IMR-90 (cell line): ENCODE measurements at regions not wholly inside any gene's neighbourhood (a gene's known extent, or its start where the extent isn't known, plus 50 kb on each side); places are given as distances from the start of the nearest gene placed in this dataset.

Source experiments
- ATAC-seq: fragments of 200-7000 bp; cut with Tn5 transposase; 2 replicates; pipeline ENCODE4 v1.9.1; 2020; ENCODE audit warnings: low read depth, mild to moderate bottlenecking, moderate library complexity
- BruUV-seq: library from RNA; stranded (reverse); fragments of 400-500 nt; replicated peaks from 2 replicates; lab custom pipeline; 2021; lab: Mats Ljungman, UMichigan
- CTCF ChIA-PET: fragments of 300-600 bp; formaldehyde crosslinking; extraction: SDS; loops from one replicate; lab custom pipeline; 2021; ENCODE audit warnings: antibody characterized with exemption; lab: Yijun Ruan, JAX
- POLR2A ChIA-PET: fragments of 300-600 bp; sonication (Branson Sonifier 250); formaldehyde crosslinking; loops from one replicate; lab custom pipeline; 2022; ENCODE audit warnings: antibody characterized with exemption; ENCODE audit not compliant: unreplicated experiment; lab: Charles Lee
- DNase-seq: peaks from one replicate; pipeline ENCODE4 v3.0.0; 2013
- H2AFZ ChIP-seq: replicated peaks from 2 replicates; pipeline ENCODE3; 2013; ENCODE audit warnings: low read length, mild to moderate bottlenecking; ENCODE audit not compliant: poor library complexity
- H2AK5ac ChIP-seq: 2 replicates; pipeline ENCODE4 v1.6.1; 2013; ENCODE audit warnings: low read depth, low read length, inconsistent platforms
- H2AK9ac ChIP-seq: replicated peaks from 2 replicates; pipeline ENCODE3; 2013; ENCODE audit warnings: mild to moderate bottlenecking, low read depth, low read length, moderate library complexity; ENCODE audit not compliant: poor library complexity
- H2BK120ac ChIP-seq: 2 replicates; pipeline ENCODE4 v1.6.1; 2013; ENCODE audit warnings: low read depth, low read length, inconsistent platforms
- H2BK15ac ChIP-seq: 3 replicates; pipeline ENCODE4 v1.6.1; 2013; ENCODE audit warnings: low read depth, low read length, inconsistent platforms
- H2BK20ac ChIP-seq: 2 replicates; pipeline ENCODE4 v1.6.1; 2013; ENCODE audit warnings: low read depth, mild to moderate bottlenecking, inconsistent platforms, low read length, moderate library complexity
- H2BK5ac ChIP-seq: 2 replicates; pipeline ENCODE4 v1.6.1; 2013; ENCODE audit warnings: mild to moderate bottlenecking, low read depth, low read length, inconsistent platforms; ENCODE audit not compliant: poor library complexity, severe bottlenecking
- H3K14ac ChIP-seq: replicated peaks from 2 replicates; pipeline ENCODE4 v1.6.1; 2013; ENCODE audit warnings: low read depth, low read length, inconsistent platforms
- H3K18ac ChIP-seq: 2 replicates; pipeline ENCODE4 v1.6.1; 2013; ENCODE audit warnings: low read depth, low read length, control low read depth
- H3K23ac ChIP-seq: 2 replicates; pipeline ENCODE4 v1.6.1; 2013; ENCODE audit warnings: low read depth, low read length, inconsistent platforms
- H3K27ac ChIP-seq: 2 replicates; pipeline ENCODE4 v1.5.1; 2013; ENCODE audit warnings: mild to moderate bottlenecking, control low read depth, low read length; ENCODE audit not compliant: insufficient read depth
- H3K27me3 ChIP-seq: 2 replicates; pipeline ENCODE4 v1.6.1; 2013; ENCODE audit warnings: low read length; ENCODE audit not compliant: control insufficient read depth, insufficient read depth
- H3K36me3 ChIP-seq: 2 replicates; pipeline ENCODE4 v1.6.1; 2013; ENCODE audit warnings: low read length, mixed read lengths; ENCODE audit not compliant: control insufficient read depth, insufficient read depth
- H3K4ac ChIP-seq: 2 replicates; pipeline ENCODE4 v1.6.1; 2013; ENCODE audit warnings: low read depth, low read length, inconsistent platforms
- H3K4me1 ChIP-seq: 2 replicates; pipeline ENCODE4 v1.6.1; 2013; ENCODE audit warnings: low read length, mixed read lengths; ENCODE audit not compliant: control insufficient read depth, insufficient read depth
- H3K4me2 ChIP-seq: 2 replicates; pipeline ENCODE4 v1.6.1; 2013; ENCODE audit warnings: low read depth, mild to moderate bottlenecking, control low read depth, low read length, moderate library complexity
- H3K4me3 ChIP-seq: 2 replicates; pipeline ENCODE4 v1.5.1; 2013; ENCODE audit warnings: low read depth, mild to moderate bottlenecking, control low read depth, low read length, moderate library complexity; ENCODE audit not compliant: insufficient read depth
- H3K56ac ChIP-seq: 2 replicates; pipeline ENCODE4 v1.6.1; 2013; ENCODE audit warnings: low read length, inconsistent platforms; ENCODE audit not compliant: insufficient read depth; ENCODE audit errors: extremely low read depth
- H3K79me1 ChIP-seq, 2 experiments: 2 replicates each; pipeline ENCODE4 v1.6.1; 2013; ENCODE audit warnings: low read length in 2 of 2, inconsistent platforms in 1 of 2, low read depth in 1 of 2
- H3K9ac ChIP-seq: 2 replicates; pipeline ENCODE4 v1.6.1; 2013; ENCODE audit warnings: low read depth, low read length, control low read depth
- H3K9me1 ChIP-seq: 2 replicates; pipeline ENCODE4 v1.6.1; 2013; ENCODE audit warnings: low read length, inconsistent platforms; ENCODE audit not compliant: insufficient read depth
- H3K9me3 ChIP-seq: 2 replicates; pipeline ENCODE4 v1.6.1; 2013; ENCODE audit warnings: low read length; ENCODE audit not compliant: control insufficient read depth, insufficient read depth
- H4K20me1 ChIP-seq: 2 replicates; pipeline ENCODE4 v1.6.1; 2013; ENCODE audit warnings: low read length, inconsistent platforms; ENCODE audit not compliant: insufficient read depth
- H4K5ac ChIP-seq: 2 replicates; pipeline ENCODE4 v1.6.1; 2013; ENCODE audit warnings: mild to moderate bottlenecking, low read depth, low read length, control low read depth
- H4K8ac ChIP-seq, 2 experiments: 2 replicates each; pipeline ENCODE4 v1.6.1; 2013; ENCODE audit warnings: low read depth in 2 of 2, low read length in 2 of 2, control low read depth in 1 of 2, inconsistent platforms in 1 of 2
- H4K91ac ChIP-seq: 2 replicates; pipeline ENCODE4 v1.6.1; 2013; ENCODE audit warnings: low read depth, low read length, inconsistent platforms; ENCODE audit not compliant: insufficient read depth
- BHLHE40 ChIP-seq: fragments of 150-350 bp; IDR thresholded peaks from 2 replicates; pipeline ENCODE4 v1.6.1; 2016; ENCODE audit warnings: mild to moderate bottlenecking, low read depth, low read length
- MXI1 ChIP-seq: IDR thresholded peaks from 2 replicates; pipeline ENCODE4 v1.6.1; 2012; ENCODE audit warnings: low read depth, mild to moderate bottlenecking, low read length, moderate library complexity, borderline replicate concordance
- NFE2L2 ChIP-seq: fragments of 150-350 bp; IDR thresholded peaks from 2 replicates; pipeline ENCODE4 v1.6.1; 2016; ENCODE audit warnings: low read depth, mild to moderate bottlenecking, low read length
- RAD21 ChIP-seq: IDR thresholded peaks from 2 replicates; pipeline ENCODE4 v1.6.1; 2012; ENCODE audit warnings: low read length, improper control_type of control experiment
- RCOR1 ChIP-seq: IDR thresholded peaks from 2 replicates; pipeline ENCODE4 v1.6.1; 2012; ENCODE audit warnings: mild to moderate bottlenecking, low read length, improper control_type of control experiment; ENCODE audit not compliant: insufficient replicate concordance
- RFX5 ChIP-seq: IDR thresholded peaks from 2 replicates; pipeline ENCODE4 v1.8.0; 2012; ENCODE audit warnings: low read depth, mild to moderate bottlenecking, low read length, moderate library complexity
- WGBS, 2 experiments: methylation state at CpG; one replicate each; pipeline versions ENCODE4 v1.1.5 to v1.1.7; 2013; ENCODE audit warnings: missing lambda C conversion rate in 2 of 2; ENCODE audit not compliant: insufficient read length in 1 of 2; ENCODE audit errors: extremely low coverage in 2 of 2; 5-methylcytosine and 5-hydroxymethylcytosine counted together
- dilution Hi-C: fragments of 300-500 bp; cut with HindIII; formaldehyde crosslinking; loops from one replicate; pipeline ENCODE4 v1.14.3; 2018; ENCODE audit warnings: low sequenced_read_pairs; ENCODE audit not compliant: unreplicated experiment
- in situ Hi-C: fragments of 300-500 bp; cut with MboI; formaldehyde crosslinking; loops from 3 replicates; pipeline ENCODE4 v1.14.3; 2019; ENCODE audit warnings: low sequenced_read_pairs, inconsistent platforms, mixed read lengths
- intact Hi-C: fragments of 100-400 bp; cut with micrococcal nuclease; formaldehyde crosslinking; loops from 2 replicates; pipeline ENCODE4 v1.10.0; 2022

DNA sequence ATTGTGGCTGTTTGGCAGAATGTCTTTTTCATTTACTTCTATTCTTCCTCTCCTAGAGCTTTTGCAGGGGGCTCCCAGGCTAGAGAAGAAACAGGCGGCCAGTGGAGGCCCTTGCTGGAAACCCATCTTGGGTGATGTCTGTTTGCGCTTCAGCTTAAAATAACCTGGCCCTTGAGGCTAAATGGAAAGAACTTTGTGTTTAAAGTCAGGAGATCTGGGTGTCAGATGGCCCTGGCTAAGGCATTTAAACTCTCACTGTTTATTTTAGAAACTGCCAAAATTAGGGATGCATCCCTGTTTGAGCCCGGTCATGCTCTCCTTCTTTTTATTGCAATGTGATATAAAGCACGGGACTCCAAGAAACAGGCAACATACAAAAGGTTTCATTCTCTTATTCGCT, 118.4 kb upstream of the RMP24 start:
- dilution Hi-C loops (no loop called here), in situ Hi-C loops (no loop called here), intact Hi-C loops (no loop called here)
- Histone ChIP-seq H3K36me3 (no peaks in the 10 kb centered on the region), H3K56ac (no peak overlapping the region), H2BK20ac (no peak overlapping the region), H2AFZ (no peak overlapping the region), H3K14ac (no peak overlapping the region), H3K23ac (no peak overlapping the region), H3K4me1 (no peaks in the 10 kb centered on the region), H4K20me1 (no peaks in the 10 kb centered on the region), H3K4ac (no peak overlapping the region), H3K27me3 (peaks cover 3% of the 10 kb centered on the region; the same call in 1 of the 2 replicates), H2BK5ac (no peak overlapping the region), H4K8ac (no peak overlapping the region), H3K9me1 (no peaks in the 10 kb centered on the region), H2AK9ac (no peak overlapping the region), H3K9me3 (no peaks in the 10 kb centered on the region), H3K27ac (no peak overlapping the region), H2BK120ac (no peak overlapping the region), H3K9ac (no peak overlapping the region), H2AK5ac (no peak overlapping the region), H2BK15ac (no peak overlapping the region), H3K4me3 (no peak overlapping the region), H4K91ac (no peak overlapping the region), H4K5ac (no peak overlapping the region), H3K4me2 (no peak overlapping the region), H3K79me1 (no peaks in the 10 kb centered on the region), H3K18ac (no peak overlapping the region)
- TF ChIP-seq NFE2L2 (no peak), RCOR1 (no peak), RFX5 (no peak), MXI1 (no peak), BHLHE40 (no peak), RAD21 (no peak)
- BruUV-seq: no TSS peak
- WGBS, 2 experiments: no CpG with 5 or more reads among the region's 5 CpGs
- ChIA-PET CTCF (no interaction called here), POLR2A (no interaction called here)
- ATAC-seq: no peak
- DNase-seq: no peak
